DMS53 treated with DMSO at 0.1 percent for 48 hours (cell line): ENCODE measurements at regions not wholly inside any gene's neighbourhood (a gene's known extent, or its start where the extent isn't known, plus 50 kb on each side); places are given as distances from the start of the nearest gene placed in this dataset.

Experiments used
- DNase-seq: peaks from one replicate; lab custom pipeline; 2025; ENCODE audit not compliant: unreplicated experiment; lab: John Stamatoyannopoulos, UW

DNA sequence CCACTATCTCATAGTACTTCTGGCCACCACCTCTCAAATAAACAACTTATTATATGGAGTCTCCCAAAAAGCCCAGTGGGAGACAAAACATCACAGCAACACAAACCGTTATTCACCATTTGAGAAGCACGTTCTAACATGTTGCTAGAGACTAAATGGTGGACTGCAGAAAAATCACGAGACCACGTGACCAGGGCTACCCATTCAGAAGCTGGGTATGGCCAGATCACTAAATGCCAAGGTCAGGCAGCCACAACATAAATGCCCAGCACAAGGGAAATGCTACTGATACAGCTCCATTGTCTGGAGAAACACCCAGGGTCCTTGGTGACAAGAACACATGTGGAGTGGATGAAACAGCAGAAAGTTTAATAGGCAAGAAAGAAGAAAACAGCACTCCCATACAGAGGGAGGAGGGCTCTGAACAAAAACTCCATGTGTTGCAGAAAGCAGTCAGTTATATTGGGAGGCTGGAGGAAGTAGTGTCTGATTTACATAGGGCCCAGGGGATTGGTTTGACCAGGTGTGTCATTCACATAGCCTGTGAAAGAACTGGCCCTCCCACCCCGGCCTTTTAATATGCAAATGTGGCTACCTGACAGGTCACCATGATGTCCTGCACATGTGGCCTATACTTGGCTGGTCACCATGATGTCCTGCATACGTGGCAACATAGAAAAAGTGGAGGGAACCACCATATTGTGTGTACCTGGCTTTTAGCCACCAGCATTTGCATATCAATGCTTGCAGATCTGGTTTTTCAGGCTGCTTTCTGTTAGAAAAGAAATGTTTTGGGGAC, 97.2 kb downstream of the TRIM36 start:
- DNase-seq, result no peak

DNA sequence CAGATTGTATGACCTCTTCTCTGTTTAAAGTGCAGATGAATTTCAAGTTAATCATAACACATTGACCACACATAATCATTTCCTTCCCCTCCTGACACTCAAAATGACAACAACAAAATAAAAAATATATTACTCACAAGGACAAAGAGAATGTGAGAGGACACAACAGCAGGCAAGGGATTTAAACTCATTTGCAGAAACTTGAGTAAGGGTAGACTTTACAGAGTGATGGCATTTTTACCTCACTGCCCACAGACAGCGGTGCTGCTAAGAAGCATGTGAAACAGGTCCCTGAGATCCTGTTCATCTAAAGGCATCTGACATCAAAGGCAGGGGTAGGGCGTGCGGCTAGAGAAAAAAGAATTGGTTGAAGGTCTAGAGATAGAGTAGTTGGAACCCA, 99.0 kb downstream of the TRIM36 start:
- DNase-seq, result no peak

DNA sequence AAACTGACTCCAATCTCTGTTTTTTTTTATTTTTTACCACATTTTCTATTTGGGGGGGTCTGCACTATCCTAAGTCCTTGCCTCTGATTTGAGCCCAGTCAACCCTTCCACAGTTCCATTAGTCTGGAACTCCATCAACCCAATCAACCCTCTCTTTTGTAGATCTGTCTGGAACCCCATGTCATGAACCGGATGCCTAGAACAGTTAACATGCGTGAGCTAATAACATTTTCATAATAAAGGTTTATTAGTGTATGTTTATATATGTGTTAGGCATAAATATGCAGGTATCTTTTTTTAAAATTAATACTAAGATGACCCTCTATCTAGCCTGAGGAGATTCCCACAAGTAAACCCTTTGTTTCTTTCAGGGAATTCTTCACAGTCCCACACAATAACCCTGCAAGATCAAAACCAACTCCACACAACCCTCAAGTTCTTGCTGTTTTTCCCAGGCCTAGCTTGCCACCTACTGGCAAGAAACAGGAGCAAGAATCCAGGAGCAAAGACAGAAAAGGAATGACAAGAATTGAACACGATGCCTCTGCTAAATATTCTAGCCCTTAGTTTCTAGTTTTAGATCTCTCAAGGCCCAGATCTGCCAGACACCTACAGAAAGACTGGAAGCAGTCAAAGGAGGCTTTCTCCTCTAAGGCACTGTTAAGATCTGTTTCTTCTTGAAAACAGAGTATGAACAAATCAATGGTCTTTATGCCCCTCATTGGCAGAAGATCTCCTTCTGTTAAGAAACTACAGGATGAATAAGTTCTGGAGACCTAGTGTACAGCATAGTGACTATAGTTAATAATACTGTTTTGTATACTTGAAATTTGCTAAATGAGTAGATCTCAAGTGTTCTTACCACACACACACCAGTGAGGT, 100.4 kb downstream of the TRIM36 start:
- DNase-seq, result peak; percentile 62

DNA sequence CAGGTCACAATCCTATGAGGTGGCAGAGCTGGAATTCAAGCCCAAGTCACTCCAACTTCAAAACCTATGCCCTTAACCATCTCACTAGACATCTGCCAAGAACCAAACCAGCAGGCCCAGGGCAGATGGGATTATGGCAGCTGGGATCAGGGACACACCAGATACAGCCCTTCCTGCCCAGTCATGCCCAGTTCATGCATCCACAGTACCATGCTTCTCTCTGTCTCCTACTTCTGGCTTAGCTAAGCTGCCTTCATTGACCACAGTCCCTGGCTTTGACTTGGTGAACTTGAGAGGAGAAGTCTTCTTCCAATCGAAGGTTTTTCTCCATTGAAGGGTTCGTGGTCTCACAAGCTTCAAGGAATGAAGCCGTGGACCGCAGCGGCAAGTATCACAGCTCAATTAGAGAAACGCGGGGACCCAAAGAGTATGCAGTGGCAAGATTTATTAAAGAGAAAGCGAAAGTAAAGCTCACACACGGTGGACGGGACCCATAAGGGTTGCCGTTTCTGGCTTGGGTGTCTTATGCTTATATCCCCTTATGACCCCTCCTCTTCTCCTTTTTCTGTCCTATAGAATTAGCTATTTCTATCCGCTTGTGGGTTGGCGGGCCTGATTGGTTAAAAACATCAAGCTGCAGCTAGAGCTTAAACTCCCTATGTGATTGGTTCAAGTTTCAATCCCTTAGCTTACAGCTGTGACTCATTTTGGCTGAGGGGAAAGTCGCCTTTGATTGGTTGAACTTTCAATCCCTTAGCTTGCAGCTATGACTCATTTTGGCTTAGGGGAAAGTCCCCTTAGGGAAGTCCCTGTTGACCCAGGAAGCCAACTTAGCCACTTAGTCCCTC, 101.2 kb downstream of the TRIM36 start:
- DNase-seq, result peak; percentile 94

DNA sequence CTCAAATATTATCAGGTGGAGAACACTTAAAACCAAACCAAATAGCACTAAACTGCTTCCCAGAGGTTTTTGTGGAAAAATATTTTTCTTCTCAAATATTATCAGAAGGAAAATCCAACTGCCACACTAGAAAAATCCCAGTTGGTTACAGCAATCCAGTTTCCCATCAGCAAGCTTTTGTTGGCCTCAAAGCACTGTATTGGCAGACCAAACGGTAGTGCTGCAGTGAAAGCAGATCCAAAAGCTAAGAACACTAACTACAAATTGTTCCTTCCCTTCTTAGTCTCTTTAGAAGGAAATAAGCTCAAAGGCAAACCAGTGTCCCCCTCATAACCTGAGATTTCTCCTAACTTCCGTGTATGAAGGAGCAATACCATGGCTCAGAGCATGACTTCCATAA, 105.3 kb downstream of the TRIM36 start:
- DNase-seq, result no peak

DNA sequence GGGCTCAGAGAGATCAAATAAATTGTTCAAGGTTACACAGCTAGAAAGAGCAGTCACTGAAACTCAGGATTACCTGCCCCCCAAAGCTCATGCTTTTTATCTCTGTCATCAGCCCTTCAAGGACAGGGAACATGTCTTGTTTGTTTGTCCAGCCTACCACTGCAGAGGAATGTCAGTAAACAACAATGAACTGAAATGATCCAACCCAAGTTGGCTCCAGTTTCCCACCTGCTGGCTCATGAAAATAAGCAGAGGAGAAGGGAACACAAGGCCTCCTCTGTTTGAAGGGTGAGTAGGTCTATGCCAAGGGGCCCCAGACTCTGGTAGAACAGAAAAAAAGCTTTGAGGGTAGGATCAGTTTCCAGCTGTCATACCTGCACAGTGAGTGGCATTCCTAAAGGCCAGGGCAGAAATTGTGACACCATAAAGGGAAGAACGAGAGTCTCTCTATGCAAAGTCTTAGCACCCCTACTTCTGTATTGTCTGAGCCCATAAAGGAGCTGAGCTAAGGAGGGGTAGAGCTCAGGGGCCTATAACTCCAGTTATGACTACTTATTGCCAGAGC, 115.2 kb downstream of the TRIM36 start:
- no peak for DNase-seq

DNA sequence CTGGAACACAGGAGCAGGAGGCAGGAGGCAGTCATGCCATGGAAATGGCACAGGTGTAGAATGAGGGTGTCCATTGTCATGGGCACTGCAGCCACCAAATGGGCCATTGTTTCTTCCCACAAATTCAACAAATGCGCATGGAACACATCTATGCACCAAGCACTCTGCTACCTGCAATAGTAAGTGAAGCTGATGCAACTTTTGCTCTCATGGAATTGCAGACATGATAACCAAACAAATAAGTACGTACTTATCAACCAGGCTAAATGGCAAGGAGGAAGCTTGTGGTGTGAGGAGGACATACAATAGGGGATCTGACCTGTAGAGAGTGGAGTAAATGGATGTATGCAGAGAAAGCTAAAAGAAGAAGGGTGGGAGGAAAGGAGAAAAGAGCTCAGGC, 116.8 kb downstream of the TRIM36 start:
- DNase-seq, result no peak

DNA sequence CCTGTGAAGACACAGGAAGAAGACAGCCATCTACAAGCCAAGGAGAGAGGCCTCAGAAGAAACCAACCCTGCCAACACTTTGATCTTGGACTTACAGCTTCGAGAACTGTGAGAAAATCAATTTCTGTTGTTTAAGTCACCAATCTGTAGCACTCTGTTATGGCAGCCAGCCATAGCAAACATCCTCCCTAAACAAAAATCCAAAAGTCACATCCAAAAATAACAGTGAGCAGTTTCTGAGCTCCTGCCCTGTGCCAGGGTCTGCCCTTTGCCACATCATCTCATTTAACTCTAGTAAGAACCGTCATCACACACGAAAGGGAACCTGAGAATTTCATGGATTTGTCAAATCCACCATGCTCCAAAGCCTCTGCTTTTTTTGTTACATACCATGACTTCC, 118.8 kb downstream of the TRIM36 start:
- DNase-seq, result no peak

DNA sequence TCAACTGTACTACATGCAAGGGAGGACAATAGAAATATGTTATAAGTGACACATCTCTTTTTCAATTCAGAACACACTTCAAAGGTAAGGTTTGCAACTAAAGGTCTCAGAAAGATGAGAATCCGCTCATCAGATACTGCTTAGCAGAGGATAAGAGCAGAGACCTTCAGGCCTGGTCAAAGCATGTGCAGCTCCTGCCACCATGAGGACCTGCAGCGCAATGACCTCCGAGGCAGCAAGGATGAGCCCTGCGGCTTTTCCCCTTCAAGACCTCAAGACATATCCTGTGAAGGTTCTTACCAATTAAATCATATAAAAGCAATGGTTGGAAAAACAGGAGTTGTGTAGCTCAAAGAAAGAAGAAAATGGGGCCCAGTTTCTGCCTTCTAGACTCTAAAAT, 135.8 kb downstream of the TRIM36 start:
- DNase-seq, result peak; percentile 11

DNA sequence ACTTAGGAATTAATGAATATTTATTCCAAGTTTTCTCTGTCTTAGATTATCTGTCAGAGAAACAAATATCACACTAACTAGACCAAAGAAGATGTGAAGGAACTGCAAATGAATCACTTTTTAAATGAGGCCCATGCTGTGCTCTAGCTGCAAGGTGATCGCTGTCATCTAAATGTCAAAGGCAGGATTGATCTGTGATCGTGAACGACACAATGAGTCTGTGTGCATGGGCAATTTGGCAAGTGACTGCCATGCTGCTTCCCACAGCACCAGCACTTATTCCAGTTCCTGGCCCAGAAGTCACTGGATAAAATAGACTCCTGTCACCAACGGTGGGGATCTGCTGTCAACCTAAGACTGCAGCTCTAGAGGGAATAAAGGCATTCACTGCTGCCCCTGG, 141.2 kb downstream of the TRIM36 start:
- DNase-seq, result no peak

DNA sequence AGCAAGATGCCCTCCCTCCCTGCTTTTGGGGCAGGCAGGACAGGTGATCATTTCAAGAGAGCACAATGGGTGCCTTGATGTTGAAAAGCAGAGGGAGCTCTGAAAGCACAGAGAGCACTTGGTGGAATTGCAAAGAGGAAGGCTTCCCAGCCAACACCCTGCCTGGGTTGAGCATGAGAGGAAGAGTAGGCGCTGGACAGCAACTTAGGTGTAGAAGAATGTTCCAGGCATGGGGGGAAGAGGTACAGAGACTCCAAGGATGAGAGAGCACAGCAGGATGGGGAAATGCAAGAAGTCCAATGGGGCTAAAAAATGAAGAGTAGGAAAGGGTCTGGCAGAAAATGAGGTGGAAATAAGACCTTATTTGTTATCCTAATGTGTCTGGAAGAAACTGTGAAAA, 144.8 kb downstream of the TRIM36 start:
- no peak for DNase-seq

DNA sequence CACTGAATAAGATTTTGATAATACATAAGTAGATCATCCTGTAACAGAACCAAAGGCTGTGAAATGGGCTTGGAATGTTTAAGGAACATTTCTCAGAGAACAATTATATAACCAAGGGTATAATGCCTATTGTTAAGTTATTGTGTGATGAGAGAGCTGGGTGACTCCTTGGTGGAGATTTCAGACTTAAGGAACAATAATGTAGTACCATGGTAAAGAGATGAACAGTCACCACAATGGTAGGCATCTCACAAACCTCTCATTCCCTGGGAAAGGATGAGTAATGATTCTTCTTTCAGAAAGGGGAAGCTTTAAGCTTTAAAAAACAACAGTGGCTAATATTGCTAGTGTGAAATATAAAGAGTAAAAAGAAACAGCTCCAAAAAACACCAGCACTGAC, 147.4 kb downstream of the TRIM36 start:
- DNase-seq, result no peak

DNA sequence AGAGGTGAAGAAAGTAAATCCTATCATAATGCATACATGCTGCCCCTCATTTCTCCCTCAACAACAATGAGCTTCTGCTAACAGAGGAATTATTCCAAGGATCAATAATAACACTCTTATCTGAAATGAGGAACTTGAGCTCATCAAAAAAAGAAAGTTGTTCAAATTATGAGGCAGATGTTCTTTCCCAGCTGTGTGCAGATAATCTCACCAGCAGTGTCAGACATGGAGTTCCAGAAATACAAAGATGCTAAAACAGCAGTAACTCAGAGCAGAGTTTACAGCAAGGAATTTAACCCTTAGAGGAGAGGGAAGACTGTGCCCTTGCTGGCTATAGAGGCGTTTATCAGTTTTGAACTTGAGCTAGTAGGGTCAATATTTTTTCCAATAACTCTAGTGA, 153.1 kb downstream of the TRIM36 start:
- DNase-seq, result no peak

DNA sequence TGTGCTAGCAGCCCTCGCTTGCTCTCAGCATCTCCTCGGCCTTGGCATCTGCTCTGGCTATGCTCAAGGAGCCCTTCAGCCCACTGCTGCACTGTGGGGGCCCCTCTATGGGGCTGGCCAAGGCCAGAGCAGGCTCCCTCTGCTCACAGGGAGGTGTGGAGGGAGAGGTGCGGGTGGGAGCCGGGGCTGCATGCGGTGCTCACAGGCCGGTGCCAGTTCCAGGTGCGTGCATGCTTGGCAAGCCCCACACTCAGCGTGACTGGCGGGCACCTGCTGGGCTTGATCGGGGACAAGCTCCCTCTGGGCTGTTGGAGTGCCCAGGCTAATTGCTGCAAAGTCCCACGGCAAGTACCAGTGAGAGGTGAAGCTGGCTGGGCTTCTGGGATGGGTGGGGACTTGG, 170.5 kb downstream of the TRIM36 start:
- no peak for DNase-seq

DNA sequence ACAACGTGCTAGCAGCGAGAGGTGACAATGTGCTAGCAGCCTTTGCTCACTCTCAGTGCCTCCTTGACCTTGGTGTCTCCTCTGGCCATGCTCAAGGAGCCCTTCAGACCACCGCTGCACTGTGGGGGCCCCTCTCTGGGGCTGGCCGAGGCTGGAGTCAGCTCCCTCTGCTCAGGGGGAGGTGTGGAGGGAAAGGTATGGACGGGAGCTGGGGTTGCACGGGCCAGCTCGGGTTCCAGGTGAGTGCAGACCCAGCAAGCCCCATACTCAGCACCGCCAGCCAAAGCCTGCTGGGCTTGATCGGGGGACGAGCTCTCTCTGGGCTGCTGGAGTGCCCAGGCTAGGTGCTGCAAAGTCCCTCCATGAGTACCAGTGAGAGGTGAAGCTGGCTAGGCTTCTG, 180.2 kb downstream of the TRIM36 start:
- DNase-seq, result no peak

DNA sequence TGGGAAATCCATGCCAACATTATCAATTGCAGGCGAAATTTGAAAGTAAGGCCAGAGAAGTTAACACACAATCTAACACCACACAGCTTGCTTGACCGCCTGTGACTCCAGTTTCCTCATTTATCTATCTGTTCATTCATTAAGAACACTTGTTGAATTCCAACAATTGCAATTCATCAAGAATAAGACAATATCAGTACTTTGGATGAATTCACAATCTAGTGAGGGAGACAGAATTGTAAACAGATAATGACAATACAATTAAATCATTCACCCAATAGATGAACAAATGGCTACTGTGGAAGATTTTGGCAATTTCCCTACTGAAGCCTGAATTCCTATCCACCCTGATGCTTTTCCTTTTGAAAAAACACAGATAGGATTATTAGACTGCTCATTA, 181.6 kb downstream of the TRIM36 start:
- DNase-seq, result no peak

DNA sequence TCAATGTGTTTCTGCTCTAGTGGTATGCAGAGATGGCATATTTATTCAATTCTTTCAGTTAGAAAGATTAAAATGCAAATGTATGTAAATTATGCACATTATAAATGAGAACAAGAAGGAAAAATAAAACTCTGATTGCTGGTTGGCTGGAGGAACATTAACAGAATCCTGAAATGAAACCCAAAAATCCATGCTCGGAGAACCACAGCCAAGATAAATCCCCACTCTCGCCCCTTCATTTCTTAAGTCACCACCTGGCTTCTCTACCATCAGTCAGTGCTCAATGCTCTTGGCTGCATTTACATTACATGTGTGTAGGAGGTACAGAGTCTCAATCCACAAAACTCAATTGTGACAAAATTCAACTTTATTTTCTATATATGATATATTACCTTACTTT, 184.9 kb downstream of the TRIM36 start:
- DNase-seq, result no peak

DNA sequence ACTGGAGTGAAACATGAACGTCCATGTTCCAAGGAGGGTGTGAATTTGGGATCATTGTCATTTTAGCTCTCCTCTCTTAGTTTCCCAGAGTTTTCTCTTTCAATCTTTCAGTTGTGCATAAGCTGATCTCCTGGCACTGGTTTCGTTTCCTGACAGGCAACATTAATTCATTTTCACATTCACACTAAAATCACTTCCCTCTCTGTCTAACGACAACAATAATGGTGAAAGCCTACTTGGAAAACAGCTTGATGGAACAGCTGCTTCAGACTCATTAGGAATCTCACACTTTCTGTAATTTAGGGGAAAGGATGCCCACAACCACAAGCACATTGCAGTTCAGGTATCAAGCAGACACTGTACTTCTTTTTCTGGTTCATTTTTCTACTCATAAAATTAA, 188.6 kb downstream of the TRIM36 start:
- no peak for DNase-seq

DNA sequence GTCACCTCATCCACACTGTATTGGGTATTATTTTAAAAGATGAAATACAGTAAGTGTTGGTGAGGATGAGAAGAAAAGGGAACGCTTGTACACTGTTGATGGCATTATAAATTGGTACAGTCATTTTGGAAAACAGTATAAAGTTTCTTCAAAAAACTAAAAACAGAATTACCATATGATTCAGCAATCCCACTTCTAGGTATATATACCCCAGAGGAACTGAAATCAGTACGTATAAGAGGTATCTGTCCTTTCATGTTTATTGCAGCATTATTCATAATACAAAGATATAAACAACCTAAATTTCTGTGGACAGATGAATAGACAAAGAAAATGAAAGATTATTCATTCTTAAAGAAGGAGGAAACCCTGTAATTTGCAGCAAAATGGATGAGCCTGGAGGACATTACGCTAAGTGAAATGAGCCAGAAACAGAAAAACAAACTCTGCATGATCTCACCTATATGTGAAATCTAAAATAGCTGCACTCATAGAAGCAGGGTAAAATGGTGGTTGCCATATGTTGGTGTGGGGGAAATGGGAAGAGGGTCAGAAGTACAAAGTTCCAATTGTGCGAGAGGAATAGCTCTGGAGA, 191.6 kb downstream of the TRIM36 start:
- no peak for DNase-seq

DNA sequence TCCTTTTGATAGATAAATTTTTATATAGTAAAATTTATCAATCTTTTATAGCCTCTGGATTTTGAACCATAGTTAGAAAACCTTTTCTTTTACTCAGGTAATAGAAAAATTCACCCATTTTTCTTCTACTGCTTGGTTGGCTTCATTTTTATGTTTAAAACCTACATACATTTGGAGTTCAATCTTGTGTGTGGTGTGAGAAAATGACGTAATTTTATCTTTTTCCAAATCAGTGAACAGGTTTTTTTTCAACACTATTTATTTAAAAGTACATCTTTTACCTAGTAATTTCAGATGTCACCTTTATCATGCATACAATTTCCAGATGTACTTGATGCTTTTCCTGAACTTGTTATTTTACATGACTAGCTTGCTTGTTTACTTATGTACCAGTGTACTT, 200.2 kb downstream of the TRIM36 start:
- DNase-seq, result no peak

DNA sequence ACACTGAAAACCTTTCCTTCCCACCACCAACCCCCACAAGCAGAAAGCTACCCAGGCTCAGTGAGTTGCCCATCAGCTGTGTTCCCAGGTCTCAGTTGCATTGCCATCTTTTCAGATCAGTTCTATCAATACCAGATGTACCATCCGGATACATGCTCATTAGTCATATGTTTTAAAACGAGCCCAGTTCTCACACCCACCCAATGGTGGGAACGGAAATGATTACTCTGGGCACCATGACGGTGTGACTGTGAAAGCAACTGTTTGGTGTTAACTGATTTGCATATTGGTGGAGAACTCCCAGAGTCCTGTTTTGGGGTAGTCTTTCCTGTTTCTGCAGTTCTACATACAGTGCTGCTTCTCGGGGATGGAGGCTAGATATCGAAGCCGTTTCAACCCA, 212.3 kb downstream of the TRIM36 start:
- DNase-seq, result no peak
